Endothelial cell of umbilical vein (primary cell): ENCODE measurements at regions not wholly inside any gene's neighbourhood (a gene's known extent, or its start where the extent isn't known, plus 50 kb on each side); places are given as distances from the start of the nearest gene placed in this dataset.

Source experiments
- BruUV-seq: library from RNA; stranded (reverse); fragments of 400-500 nt; replicated peaks from 2 replicates; lab custom pipeline; 2021; lab: Mats Ljungman, UMichigan
- CTCF ChIA-PET: fragments of 300-600, 350-600 bp; sonication (Branson Sonifier 250); formaldehyde crosslinking; loops from one replicate; lab custom pipeline; 2021; ENCODE audit warnings: antibody characterized with exemption, inconsistent platforms; lab: Charles Lee
- POLR2A ChIA-PET: fragments of 300-600, 350-600 bp; sonication (Branson Sonifier 250); formaldehyde crosslinking; loops from one replicate; lab custom pipeline; 2021; ENCODE audit warnings: antibody characterized with exemption, inconsistent platforms; lab: Charles Lee
- DNase-seq: peaks from one replicate; pipeline ENCODE4 v3.0.0-alpha.2; 2011; ENCODE audit warnings: low read depth, low spot score
- FAIRE-seq: peaks from 2 replicates; lab custom pipeline; 2011; peaks lifted over from hg19 to GRCh38; lab: Jason Lieb, UNC
- H2AFZ ChIP-seq: 2 replicates; pipeline ENCODE4 v1.6.0; 2012; ENCODE audit warnings: low read depth, low read length, control low read depth, inconsistent platforms
- H3K27ac ChIP-seq: 2 replicates; pipeline ENCODE4 v1.5.1; 2011; ENCODE audit warnings: low read depth, mild to moderate bottlenecking, control low read depth, low read length, moderate library complexity; ENCODE audit not compliant: insufficient read depth
- H3K27me3 ChIP-seq, 2 experiments: 2 replicates each; pipeline versions ENCODE4 v1.6.0 to v1.6.1; 2011; ENCODE audit warnings: low read length in 2 of 2, mixed read lengths in 1 of 2; ENCODE audit not compliant: control insufficient read depth in 2 of 2, insufficient read depth in 2 of 2
- H3K36me3 ChIP-seq, 2 experiments: 2 replicates in 1 of 2; 3 replicates in 1 of 2; pipeline ENCODE4 v1.5.1; 2011; ENCODE audit warnings: low read length in 2 of 2, mild to moderate bottlenecking in 1 of 2, moderate library complexity in 1 of 2; ENCODE audit not compliant: control insufficient read depth in 2 of 2, insufficient read depth in 2 of 2; ENCODE audit errors: extremely low read depth in 1 of 2
- H3K4me1 ChIP-seq: 3 replicates; pipeline ENCODE4 v1.5.1; 2011; ENCODE audit warnings: mild to moderate bottlenecking, low read length; ENCODE audit not compliant: control insufficient read depth, insufficient read depth; ENCODE audit errors: extremely low read depth
- H3K4me2 ChIP-seq: 2 replicates; pipeline ENCODE4 v1.6.1; 2011; ENCODE audit warnings: low read length, control low read depth, mixed read lengths; ENCODE audit not compliant: insufficient read depth
- H3K4me3 ChIP-seq, 3 experiments: fragments of 200-600 bp in 1 of 3; sonication (generic), shearing (Covaris generic) in 1 of 3; replicated peaks in 1 of 3; 2 replicates each; pipeline ENCODE4 v1.5.1; 2011 to 2016; ENCODE audit warnings: control low read depth in 3 of 3, low read length in 3 of 3, mild to moderate bottlenecking in 2 of 3, inconsistent platforms in 1 of 3, low read depth in 1 of 3, moderate library complexity in 1 of 3; ENCODE audit not compliant: insufficient read depth in 1 of 3
- H3K79me2 ChIP-seq: 2 replicates; pipeline ENCODE4 v1.6.0; 2012; ENCODE audit warnings: low read length, inconsistent platforms; ENCODE audit not compliant: control insufficient read depth, insufficient read depth
- H3K9ac ChIP-seq: replicated peaks from 2 replicates; pipeline ENCODE3; 2011; ENCODE audit warnings: low read length, control low read depth; ENCODE audit not compliant: insufficient read depth; ENCODE audit errors: extremely low read depth
- H3K9me1 ChIP-seq: replicated peaks from 3 replicates; pipeline ENCODE4 v1.6.0; 2011; ENCODE audit warnings: mild to moderate bottlenecking, low read length; ENCODE audit not compliant: control insufficient read depth, insufficient read depth; ENCODE audit errors: extremely low read depth
- H3K9me3 ChIP-seq: replicated peaks from 2 replicates; pipeline ENCODE4 v1.5.1; 2012; ENCODE audit warnings: low read length, inconsistent platforms; ENCODE audit not compliant: control insufficient read depth, insufficient read depth
- H4K20me1 ChIP-seq: replicated peaks from 2 replicates; pipeline ENCODE3; 2011; ENCODE audit warnings: mild to moderate bottlenecking, low read length; ENCODE audit not compliant: control insufficient read depth, insufficient read depth; ENCODE audit errors: extremely low read depth
- EZH2 ChIP-seq: IDR thresholded peaks from 2 replicates; pipeline ENCODE4 v1.6.1; 2012; ENCODE audit warnings: borderline replicate concordance, low read depth, mild to moderate bottlenecking, moderate library complexity, low read length, inconsistent platforms; ENCODE audit not compliant: severe bottlenecking
- FOS ChIP-seq: IDR thresholded peaks from 2 replicates; pipeline ENCODE4 v1.6.1; 2011; ENCODE audit warnings: mild to moderate bottlenecking, low read length, moderate library complexity, borderline replicate concordance; ENCODE audit not compliant: insufficient read depth
- MYC ChIP-seq: IDR thresholded peaks from one replicate; pipeline ENCODE4 v1.6.1; 2011; ENCODE audit warnings: mild to moderate bottlenecking, low read depth, low read length
- POLR2A ChIP-seq: IDR thresholded peaks from 2 replicates; pipeline ENCODE4 v1.6.1; 2012; ENCODE audit warnings: low read depth, mild to moderate bottlenecking, control low read depth, low read length
- dilution Hi-C: fragments of 300-500 bp; cut with MboI; formaldehyde crosslinking; loops from one replicate; pipeline ENCODE4 v1.15.0; 2019; ENCODE audit warnings: low sequenced_read_pairs; ENCODE audit not compliant: extremely low pct_ligation_motif_present
- intact Hi-C: fragments of 100-400 bp; cut with micrococcal nuclease; formaldehyde crosslinking; loops from one replicate; pipeline ENCODE4 v1.10.0; 2022

- dilution Hi-C loops: no loop called here
- H3K4me2 ChIP-seq: no peak overlapping the region
- TF ChIP-seq POLR2A (no peak), MYC (no peak), EZH2 (no peak)
- CTCF ChIA-PET: no interaction called here
- no peak overlapping the region for H3K9ac ChIP-seq
- no peaks in the 10 kb centered on the region for H3K9me3 ChIP-seq
- DNase-seq (no peak), FAIRE-seq (no peak)
- no peaks in the 10 kb centered on the region for H3K27me3 ChIP-seq
- H3K4me1 ChIP-seq: no peaks in the 10 kb centered on the region
- POLR2A ChIA-PET: no interaction called here
- no peak overlapping the region for H3K4me3 ChIP-seq
- BruUV-seq: no TSS peak
- no peaks in the 10 kb centered on the region for H3K9me1 ChIP-seq
- intact Hi-C loops: no loop called here
- no peak overlapping the region for H2AFZ ChIP-seq
- H3K36me3 ChIP-seq: no peaks in the 10 kb centered on the region
- no peaks in the 10 kb centered on the region for H3K79me2 ChIP-seq
- H4K20me1 ChIP-seq: no peaks in the 10 kb centered on the region
- no peak overlapping the region for H3K27ac ChIP-seq
These were observed 108.0 kb downstream of the RIN2 start for GRCh38 chr20:19866070-19866469.

GRCh38 chr20:19867074-19867473 is 109.0 kb downstream of the RIN2 start:
- FAIRE-seq (no peak), DNase-seq (no peak)
- Histone ChIP-seq H3K79me2 (no peaks in the 10 kb centered on the region), H3K9ac (no peak overlapping the region), H3K27me3 (no peaks in the 10 kb centered on the region), H4K20me1 (no peaks in the 10 kb centered on the region), H3K9me3 (no peaks in the 10 kb centered on the region), H3K4me1 (no peaks in the 10 kb centered on the region), H2AFZ (no peak overlapping the region), H3K4me3 (no peak overlapping the region), H3K4me2 (no peak overlapping the region), H3K36me3 (no peaks in the 10 kb centered on the region), H3K9me1 (no peaks in the 10 kb centered on the region), H3K27ac (no peak overlapping the region)
- no TSS peak for BruUV-seq
- ChIA-PET CTCF (no interaction called here), POLR2A (no interaction called here)
- intact Hi-C loops (no loop called here), dilution Hi-C loops (no loop called here)
- no peak for TF ChIP-seq EZH2
- TF ChIP-seq FOS: no peak
